CD4-positive, CD25-positive, alpha-beta regulatory T cell (primary cell): ENCODE measurements at regions not wholly inside any gene's neighbourhood (a gene's known extent, or its start where the extent isn't known, plus 50 kb on each side); places are given as distances from the start of the nearest gene placed in this dataset.

ENCODE experiments used
- ATAC-seq, 2 donors: fragments of 150-1000 bp; cut with Tn5 transposase; one replicate each; pipeline ENCODE4 v1.10.0; 2021; ENCODE audit warnings: low read depth in 2 of 2, moderate number of reproducible peaks in 2 of 2, moderate library complexity in 1 of 2
- DNase-seq, 3 donors: peaks; one replicate each; pipeline versions ENCODE4 v3.0.0 to v3.0.0-alpha.2; 2012 to 2022; ENCODE audit warnings: mixed read lengths in 1 of 3
- H3K27ac ChIP-seq: one replicate; pipeline ENCODE4 v1.7.0; 2013; ENCODE audit warnings: mild to moderate bottlenecking, low read length; ENCODE audit not compliant: insufficient read depth, poor library complexity, severe bottlenecking
- H3K27me3 ChIP-seq: one replicate; pipeline ENCODE4 v1.7.0; 2013; ENCODE audit warnings: low read length; ENCODE audit not compliant: control insufficient read depth, insufficient read depth
- H3K36me3 ChIP-seq: one replicate; pipeline ENCODE4 v1.7.0; 2013; ENCODE audit warnings: mild to moderate bottlenecking, low read length, moderate library complexity; ENCODE audit not compliant: control insufficient read depth, insufficient read depth
- H3K4me1 ChIP-seq: 2 replicates; pipeline ENCODE4 v1.7.0; 2013; ENCODE audit warnings: mild to moderate bottlenecking, low read length; ENCODE audit not compliant: insufficient read depth, control insufficient read depth, poor library complexity, severe bottlenecking
- H3K4me3 ChIP-seq: one replicate; pipeline ENCODE4 v1.7.0; 2013; ENCODE audit warnings: low read depth, mild to moderate bottlenecking, low read length, moderate library complexity
- H3K9me3 ChIP-seq, 2 experiments: 1 replicate in 1 of 2; 2 replicates in 1 of 2; pipeline ENCODE4 v1.7.0; 2013; ENCODE audit warnings: low read length in 2 of 2, mild to moderate bottlenecking in 1 of 2, moderate library complexity in 1 of 2; ENCODE audit not compliant: control insufficient read depth in 2 of 2
- H3K27ac Mint-ChIP-seq, 3 donors: one replicate each; pipeline ENCODE4 v1.8.0; 2020 to 2022; ENCODE audit warnings: mild to moderate bottlenecking in 3 of 3, mixed read lengths in 3 of 3, moderate library complexity in 2 of 3
- H3K27me3 Mint-ChIP-seq: one replicate; pipeline ENCODE4 v1.8.0; 2022; ENCODE audit warnings: mild to moderate bottlenecking, mixed read lengths
- H3K36me3 Mint-ChIP-seq: one replicate; pipeline ENCODE4 v1.8.0; 2020; ENCODE audit warnings: mixed read lengths
- H3K4me1 Mint-ChIP-seq, 4 donors: one replicate each; pipeline ENCODE4 v1.8.0; 2020 to 2022; ENCODE audit warnings: mixed read lengths in 4 of 4, mild to moderate bottlenecking in 1 of 4
- H3K4me3 Mint-ChIP-seq, 4 donors: one replicate each; pipeline ENCODE4 v1.8.0; 2020 to 2022; ENCODE audit warnings: mild to moderate bottlenecking in 4 of 4, mixed read lengths in 4 of 4, moderate library complexity in 3 of 4
- H3K9me3 Mint-ChIP-seq, 7 donors: one replicate each; pipeline ENCODE4 v1.8.0; 2020 to 2022; ENCODE audit warnings: mixed read lengths in 7 of 7, mild to moderate bottlenecking in 3 of 7, moderate library complexity in 2 of 7

DNA sequence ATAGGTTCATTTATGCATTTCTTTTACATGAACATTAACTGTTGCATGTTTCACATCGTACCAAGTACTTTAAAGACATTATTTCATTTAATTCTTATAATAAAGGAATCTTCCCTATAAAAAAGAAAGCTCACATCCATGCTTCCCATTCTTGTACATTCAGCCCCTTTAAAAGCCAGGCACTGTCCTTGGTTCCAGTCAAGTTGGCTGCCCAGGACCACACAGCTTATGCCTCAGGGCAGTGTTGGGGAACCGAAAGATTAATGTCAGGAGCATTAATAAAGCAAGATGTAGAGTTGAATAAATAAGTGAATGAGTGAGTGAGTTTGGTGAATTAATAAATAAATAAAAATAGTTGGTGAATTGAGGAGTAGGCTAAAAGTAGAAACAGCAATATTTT is 409.4 kb upstream of the DAB1 start:
- no peak for ATAC-seq
- Mint-ChIP-seq H3K9me3 (peaks cover 0 to 7% (median 2%) of the 10 kb centered on the region in 7 donors), H3K27me3 (no peaks in the 10 kb centered on the region), H3K36me3 (no peaks in the 10 kb centered on the region), H3K4me1 (no peaks in the 10 kb centered on the region), H3K4me3 (no peak overlapping the region), H3K27ac (no peak overlapping the region)
- H3K4me1 ChIP-seq = no peaks in the 10 kb centered on the region
- H3K36me3 ChIP-seq = no peaks in the 10 kb centered on the region
- no peak for DNase-seq
- H3K27ac ChIP-seq = no peak overlapping the region
- no peaks in the 10 kb centered on the region for H3K27me3 ChIP-seq
- H3K9me3 ChIP-seq = no peaks in the 10 kb centered on the region
- no peak overlapping the region for H3K4me3 ChIP-seq

DNA sequence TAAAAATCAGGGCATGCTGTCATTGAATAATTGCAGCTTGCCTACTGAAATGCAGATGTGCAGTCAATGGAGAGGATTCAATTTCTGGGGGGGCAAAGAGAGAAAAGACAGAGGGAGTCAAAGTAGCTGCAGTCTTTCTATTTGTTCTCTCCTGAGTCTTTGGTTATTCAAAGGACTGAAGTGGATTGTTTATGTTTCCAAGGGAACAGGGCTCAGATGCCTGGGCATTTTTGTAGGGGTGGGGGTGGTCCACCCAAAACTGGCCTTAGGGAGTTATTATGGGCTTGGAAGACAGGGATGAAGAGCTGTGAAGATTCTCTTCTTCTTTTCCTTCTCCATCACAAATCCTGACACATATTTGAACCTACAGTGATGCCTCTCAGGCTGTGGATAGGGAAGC is 408.8 kb upstream of the DAB1 start:
- no peak overlapping the region for H3K27ac Mint-ChIP-seq
- Histone ChIP-seq H3K9me3 (no peaks in the 10 kb centered on the region), H3K27ac (no peak overlapping the region), H3K4me3 (no peak overlapping the region), H3K4me1 (no peaks in the 10 kb centered on the region), H3K27me3 (no peaks in the 10 kb centered on the region), H3K36me3 (no peaks in the 10 kb centered on the region)
- no peaks in the 10 kb centered on the region for H3K27me3 Mint-ChIP-seq
- H3K4me1 Mint-ChIP-seq = no peaks in the 10 kb centered on the region
- no peaks in the 10 kb centered on the region for H3K36me3 Mint-ChIP-seq
- DNase-seq (no peak), ATAC-seq (no peak)
- no peak overlapping the region for H3K4me3 Mint-ChIP-seq
- H3K9me3 Mint-ChIP-seq = peaks cover 0 to 7% (median 0%) of the 10 kb centered on the region in 7 donors

DNA sequence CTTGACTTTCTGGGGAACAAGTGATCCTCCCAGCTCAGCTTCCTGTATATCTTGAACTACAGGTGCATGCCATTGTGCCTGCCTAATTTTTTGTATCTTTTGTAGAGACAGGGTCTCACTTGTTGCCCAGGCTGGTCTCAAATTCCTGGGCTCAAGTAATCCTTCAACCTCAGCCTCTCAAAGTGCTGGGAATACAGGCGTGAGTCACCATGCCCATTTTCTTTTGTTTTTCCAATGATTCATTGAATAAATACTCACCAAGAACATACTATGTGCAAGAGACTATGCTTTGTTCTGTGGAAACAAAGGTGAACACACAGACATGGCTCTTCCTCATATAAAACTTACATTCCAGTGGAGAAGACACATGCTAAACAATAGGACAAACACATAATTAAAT is 407.8 kb upstream of the DAB1 start:
- Mint-ChIP-seq H3K4me1 (no peaks in the 10 kb centered on the region), H3K4me3 (no peak overlapping the region)

DNA sequence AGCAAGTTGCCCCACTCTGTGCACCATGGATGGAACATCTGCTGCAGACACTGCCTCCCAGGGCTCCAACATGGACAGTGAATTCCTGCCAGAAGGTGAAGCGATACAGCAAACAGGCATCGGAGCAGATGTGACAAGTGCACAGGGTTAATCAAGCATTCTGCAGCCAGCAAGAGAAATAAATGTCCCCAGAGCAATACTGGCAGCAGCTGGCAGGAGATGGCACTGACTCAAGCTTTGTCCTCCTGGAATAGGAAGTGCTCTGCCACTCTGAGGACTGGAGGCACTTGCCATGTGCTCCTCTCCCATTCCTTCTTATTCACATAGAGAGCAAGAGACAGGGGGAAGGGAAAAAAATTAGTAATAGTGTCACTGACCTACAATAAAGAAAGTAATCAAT is 402.7 kb upstream of the DAB1 start:
- ATAC-seq (no peak), DNase-seq (no peak)
- Mint-ChIP-seq H3K4me1 (no peaks in the 10 kb centered on the region), H3K27ac (no peak overlapping the region), H3K9me3 (peaks cover 0 to 7% (median 0%) of the 10 kb centered on the region in 7 donors), H3K27me3 (no peaks in the 10 kb centered on the region), H3K36me3 (no peaks in the 10 kb centered on the region), H3K4me3 (no peak overlapping the region)
- no peaks in the 10 kb centered on the region for H3K27me3 ChIP-seq
- no peak overlapping the region for H3K27ac ChIP-seq
- no peaks in the 10 kb centered on the region for H3K9me3 ChIP-seq
- H3K4me3 ChIP-seq = no peak overlapping the region
- H3K4me1 ChIP-seq = no peaks in the 10 kb centered on the region
- no peaks in the 10 kb centered on the region for H3K36me3 ChIP-seq

More for the DNA sequence above, 407.8 kb upstream of the DAB1 start:
- no peak overlapping the region for H3K4me3 ChIP-seq
- H3K27me3 ChIP-seq = no peaks in the 10 kb centered on the region
- peaks cover 0 to 5% (median 0%) of the 10 kb centered on the region in 7 donors for H3K9me3 Mint-ChIP-seq
- H3K9me3 ChIP-seq = no peaks in the 10 kb centered on the region
- no peak for DNase-seq
- ATAC-seq = no peak
- H3K27me3 Mint-ChIP-seq = no peaks in the 10 kb centered on the region
- H3K4me1 ChIP-seq = no peaks in the 10 kb centered on the region
- no peaks in the 10 kb centered on the region for H3K36me3 ChIP-seq
- H3K27ac Mint-ChIP-seq = no peak overlapping the region
- no peaks in the 10 kb centered on the region for H3K36me3 Mint-ChIP-seq
- no peak overlapping the region for H3K27ac ChIP-seq

DNA sequence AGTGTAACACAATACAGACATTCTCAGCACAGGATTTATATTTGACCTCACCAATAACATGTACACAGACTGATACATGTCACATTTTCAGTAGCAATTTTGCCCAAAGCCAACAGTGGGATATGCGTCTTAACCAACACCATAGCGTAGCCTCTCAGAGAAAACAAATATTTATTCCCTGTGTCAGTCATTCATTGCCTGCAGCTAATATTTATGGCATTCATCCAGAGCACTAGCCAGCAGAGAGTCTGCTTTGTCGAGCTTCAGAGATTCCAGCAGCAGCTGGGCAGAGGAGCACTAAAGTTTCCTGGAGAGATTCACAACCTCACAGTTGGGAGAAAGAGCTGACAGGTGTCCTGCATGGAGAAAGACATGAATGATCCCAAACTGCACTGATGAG is 400.7 kb upstream of the DAB1 start:
- Histone ChIP-seq H3K4me3 (no peak overlapping the region), H3K27ac (no peak overlapping the region), H3K27me3 (no peaks in the 10 kb centered on the region), H3K9me3 (no peaks in the 10 kb centered on the region), H3K4me1 (no peaks in the 10 kb centered on the region), H3K36me3 (no peaks in the 10 kb centered on the region)
- no peaks in the 10 kb centered on the region for H3K4me1 Mint-ChIP-seq
- no peaks in the 10 kb centered on the region for H3K36me3 Mint-ChIP-seq
- H3K27me3 Mint-ChIP-seq = no peaks in the 10 kb centered on the region
- no peak overlapping the region for H3K4me3 Mint-ChIP-seq
- peaks cover 0 to 3% (median 0%) of the 10 kb centered on the region in 7 donors for H3K9me3 Mint-ChIP-seq
- peak overlapping the region in 1 of 3 donors; percentile 53 for H3K27ac Mint-ChIP-seq
- ATAC-seq (no peak), DNase-seq (no peak)

DNA sequence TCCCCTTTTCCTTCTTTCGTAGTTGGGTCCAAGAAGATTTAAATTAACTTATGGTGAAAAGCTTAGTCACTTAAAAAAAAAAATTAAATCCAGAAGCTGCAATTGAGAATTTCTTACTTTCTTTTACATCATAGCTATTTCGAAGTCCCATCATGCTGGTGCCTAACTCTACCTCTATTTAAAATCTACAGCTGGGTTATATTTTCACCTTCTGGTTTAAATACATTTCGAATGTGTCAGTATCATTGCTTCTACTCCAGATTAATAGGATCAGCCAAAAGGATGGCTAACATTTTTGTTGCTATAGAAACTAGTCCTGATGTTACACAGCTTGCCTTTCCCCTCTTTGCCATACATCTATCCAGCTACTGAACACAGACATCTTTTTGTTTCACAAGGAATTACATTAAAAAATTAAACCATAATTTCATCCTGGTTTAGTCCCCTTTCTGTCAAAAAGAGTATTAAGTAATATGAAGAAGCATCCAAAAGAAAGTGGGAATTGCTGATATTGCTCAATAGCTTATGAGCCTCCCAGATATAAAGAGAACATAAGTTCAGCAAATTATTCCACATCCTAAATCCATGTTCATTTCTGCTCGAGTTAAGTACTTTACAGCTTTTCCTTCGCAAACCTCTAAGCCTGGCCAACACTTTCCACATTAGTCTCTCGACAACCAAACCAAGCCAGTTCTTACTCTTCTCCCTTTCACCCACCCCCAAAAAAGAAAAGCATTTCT is 396.7 kb upstream of the DAB1 start:
- Mint-ChIP-seq H3K4me3 (no peak overlapping the region), H3K36me3 (no peaks in the 10 kb centered on the region), H3K27me3 (no peaks in the 10 kb centered on the region), H3K4me1 (no peaks in the 10 kb centered on the region), H3K27ac (no peak overlapping the region), H3K9me3 (peaks cover 0 to 2% (median 0%) of the 10 kb centered on the region in 7 donors)
- no peaks in the 10 kb centered on the region for H3K9me3 ChIP-seq
- H3K27ac ChIP-seq = no peak overlapping the region
- no peaks in the 10 kb centered on the region for H3K27me3 ChIP-seq
- H3K4me1 ChIP-seq = no peaks in the 10 kb centered on the region
- H3K36me3 ChIP-seq = no peaks in the 10 kb centered on the region
- no peak overlapping the region for H3K4me3 ChIP-seq
- ATAC-seq (no peak), DNase-seq (no peak)

DNA sequence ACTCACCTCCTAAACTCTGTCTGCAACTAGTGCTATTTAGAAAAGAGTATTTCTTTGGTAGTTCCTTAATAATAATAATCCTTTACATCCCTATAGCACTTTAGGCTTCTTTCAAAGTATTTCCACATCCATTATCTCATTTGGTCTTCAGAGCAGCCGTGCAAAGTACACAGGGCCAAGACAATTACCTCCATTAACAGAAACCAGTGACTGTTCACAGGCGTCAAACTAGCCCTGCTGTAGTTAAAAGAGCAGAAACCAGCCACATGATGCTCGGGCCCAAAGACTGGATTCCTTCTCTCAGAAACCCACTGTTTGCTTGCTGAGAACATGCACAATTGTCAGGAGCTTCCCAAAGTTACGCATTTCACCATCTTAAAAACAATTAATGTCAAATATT is 396.0 kb upstream of the DAB1 start:
- Histone ChIP-seq H3K36me3 (no peaks in the 10 kb centered on the region), H3K27me3 (no peaks in the 10 kb centered on the region), H3K4me1 (no peaks in the 10 kb centered on the region), H3K4me3 (no peak overlapping the region), H3K27ac (no peak overlapping the region), H3K9me3 (no peaks in the 10 kb centered on the region)
- no peaks in the 10 kb centered on the region for H3K36me3 Mint-ChIP-seq
- ATAC-seq (no peak), DNase-seq (no peak)
- H3K4me1 Mint-ChIP-seq = no peaks in the 10 kb centered on the region
- no peak overlapping the region for H3K27ac Mint-ChIP-seq
- H3K4me3 Mint-ChIP-seq = no peak overlapping the region
- H3K9me3 Mint-ChIP-seq = peaks cover 0 to 2% (median 0%) of the 10 kb centered on the region in 7 donors
- H3K27me3 Mint-ChIP-seq = no peaks in the 10 kb centered on the region

DNA sequence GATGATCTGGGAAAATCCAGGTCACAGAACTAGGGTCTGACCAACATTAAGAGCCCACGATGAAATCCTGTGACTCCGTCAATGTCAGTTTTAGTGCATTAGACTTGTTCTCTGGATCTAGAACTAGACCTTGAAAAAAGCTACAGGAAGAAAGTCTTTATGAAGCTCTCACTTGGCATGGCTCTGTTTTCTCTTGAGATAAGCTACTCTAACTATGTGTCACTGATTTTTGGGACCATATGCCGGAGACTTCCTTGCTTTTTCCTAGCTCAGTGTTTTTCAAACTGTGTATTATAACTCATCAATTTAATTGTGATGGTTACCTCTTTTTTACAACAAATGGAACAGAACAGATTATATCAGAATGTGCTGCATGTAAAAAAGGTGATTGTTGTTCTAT is 379.7 kb upstream of the DAB1 start:
- no peak for ATAC-seq
- no peaks in the 10 kb centered on the region for H3K36me3 Mint-ChIP-seq
- no peak overlapping the region for H3K27ac ChIP-seq
- no peaks in the 10 kb centered on the region for H3K36me3 ChIP-seq
- H3K27ac Mint-ChIP-seq = no peak overlapping the region
- H3K4me1 ChIP-seq = no peaks in the 10 kb centered on the region
- H3K9me3 Mint-ChIP-seq = peaks cover 0 to 7% (median 3%) of the 10 kb centered on the region in 7 donors
- no peak overlapping the region for H3K4me3 ChIP-seq
- no peaks in the 10 kb centered on the region for H3K27me3 ChIP-seq
- H3K9me3 ChIP-seq = no peaks in the 10 kb centered on the region
- no peaks in the 10 kb centered on the region for H3K27me3 Mint-ChIP-seq
- no peak for DNase-seq
- no peaks in the 10 kb centered on the region for H3K4me1 Mint-ChIP-seq
- H3K4me3 Mint-ChIP-seq = no peak overlapping the region
